Peyer's patch (tissue), 4 donors: ENCODE measurements at regions not wholly inside any gene's neighbourhood (a gene's known extent, or its start where the extent isn't known, plus 50 kb on each side); places are given as distances from the start of the nearest gene placed in this dataset.

ENCODE experiments used
- POLR2A ChIP-seq, 2 donors: fragments of 450-650 bp; IDR thresholded peaks; one replicate each; pipeline ENCODE4 v1.5.1; 2017; ENCODE audit warnings: antibody characterized with exemption in 2 of 2, mild to moderate bottlenecking in 2 of 2, moderate library complexity in 2 of 2
- TF ChIP-seq, protein P1 (sequence below), 6 experiments: fragments of 450-650 bp in 4 of 6; fragments of 200-600 bp in 2 of 6; sonication (generic) in 1 of 6; IDR thresholded peaks; one replicate each; pipeline ENCODE4 v1.5.1; 2017 to 2019; ENCODE audit warnings: antibody characterized with exemption in 6 of 6, mild to moderate bottlenecking in 3 of 6, moderate library complexity in 1 of 6

GRCh38 chr7:53111031-53111430 lies 75.6 kb downstream of the POM121L12 start:
- TF ChIP-seq, protein P1, sequence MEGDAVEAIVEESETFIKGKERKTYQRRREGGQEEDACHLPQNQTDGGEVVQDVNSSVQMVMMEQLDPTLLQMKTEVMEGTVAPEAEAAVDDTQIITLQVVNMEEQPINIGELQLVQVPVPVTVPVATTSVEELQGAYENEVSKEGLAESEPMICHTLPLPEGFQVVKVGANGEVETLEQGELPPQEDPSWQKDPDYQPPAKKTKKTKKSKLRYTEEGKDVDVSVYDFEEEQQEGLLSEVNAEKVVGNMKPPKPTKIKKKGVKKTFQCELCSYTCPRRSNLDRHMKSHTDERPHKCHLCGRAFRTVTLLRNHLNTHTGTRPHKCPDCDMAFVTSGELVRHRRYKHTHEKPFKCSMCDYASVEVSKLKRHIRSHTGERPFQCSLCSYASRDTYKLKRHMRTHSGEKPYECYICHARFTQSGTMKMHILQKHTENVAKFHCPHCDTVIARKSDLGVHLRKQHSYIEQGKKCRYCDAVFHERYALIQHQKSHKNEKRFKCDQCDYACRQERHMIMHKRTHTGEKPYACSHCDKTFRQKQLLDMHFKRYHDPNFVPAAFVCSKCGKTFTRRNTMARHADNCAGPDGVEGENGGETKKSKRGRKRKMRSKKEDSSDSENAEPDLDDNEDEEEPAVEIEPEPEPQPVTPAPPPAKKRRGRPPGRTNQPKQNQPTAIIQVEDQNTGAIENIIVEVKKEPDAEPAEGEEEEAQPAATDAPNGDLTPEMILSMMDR (IDR thresholded peaks at IDR 0.05): no peak
- TF ChIP-seq POLR2A (IDR thresholded peaks at IDR 0.05): no peak
